Neural cell (in vitro differentiated cells): ENCODE measurements at regions not wholly inside any gene's neighbourhood (a gene's known extent, or its start where the extent isn't known, plus 50 kb on each side); places are given as distances from the start of the nearest gene placed in this dataset.

ENCODE experiments used
- H2AFZ ChIP-seq: fragments of 200-600, 300-800 bp; sonication (generic), shearing (Covaris generic); 2 replicates; pipeline ENCODE4 v1.6.0; 2014; ENCODE audit warnings: low read depth, mild to moderate bottlenecking, antibody characterized with exemption, low read length, moderate library complexity
- H3F3A ChIP-seq: fragments of 200-600 bp; shearing (Covaris generic); 2 replicates; pipeline ENCODE4 v1.6.1; 2016; ENCODE audit warnings: mild to moderate bottlenecking, moderate library complexity, mixed read lengths, antibody characterized with exemption, low read length; ENCODE audit not compliant: insufficient read depth, poor library complexity, severe bottlenecking
- H3K27ac ChIP-seq: fragments of 200-600, 300-800 bp; sonication (generic), shearing (Covaris generic); 2 replicates; pipeline ENCODE4 v1.5.1; 2014; ENCODE audit warnings: mild to moderate bottlenecking, low read length, moderate library complexity
- H3K27me3 ChIP-seq: fragments of 300-800, 200-600 bp; sonication (generic), shearing (Covaris generic); 2 replicates; pipeline ENCODE4 v1.6.0; 2014; ENCODE audit warnings: mild to moderate bottlenecking, low read depth, low read length, moderate library complexity; ENCODE audit not compliant: insufficient read depth
- H3K36me3 ChIP-seq: fragments of 300-800, 200-600 bp; sonication (generic), shearing (Covaris generic); 2 replicates; pipeline ENCODE4 v1.5.1; 2014; ENCODE audit warnings: mild to moderate bottlenecking, antibody characterized with exemption, low read length, moderate library complexity; ENCODE audit not compliant: insufficient read depth
- H3K4me2 ChIP-seq: fragments of 300-800, 200-600 bp; sonication (generic), shearing (Covaris generic); 2 replicates; pipeline ENCODE4 v1.6.0; 2014; ENCODE audit warnings: mild to moderate bottlenecking, low read length
- H3K4me3 ChIP-seq: fragments of 300-800, 200-600 bp; sonication (generic), shearing (Covaris generic); 2 replicates; pipeline ENCODE4 v1.5.1; 2014; ENCODE audit warnings: mild to moderate bottlenecking, low read length, moderate library complexity
- H3K79me2 ChIP-seq: fragments of 200-600 bp; shearing (Covaris generic); replicated peaks from 2 replicates; pipeline ENCODE4 v1.6.0; 2014; ENCODE audit warnings: mild to moderate bottlenecking, low read length, moderate library complexity; ENCODE audit not compliant: insufficient read depth
- H3K9ac ChIP-seq: fragments of 300-800, 200-600 bp; sonication (generic), shearing (Covaris generic); 2 replicates; pipeline ENCODE4 v1.6.1; 2016; ENCODE audit warnings: mild to moderate bottlenecking, low read length, mixed read lengths
- H3K9me2 ChIP-seq: fragments of 200-600 bp; shearing (Covaris generic); 2 replicates; pipeline ENCODE4 v1.6.1; 2016; ENCODE audit warnings: mild to moderate bottlenecking, low read length, mixed read lengths; ENCODE audit not compliant: insufficient read depth
- H3K9me3 ChIP-seq: fragments of 200-600, 300-800 bp; sonication (generic), shearing (Covaris generic); 2 replicates; pipeline ENCODE4 v1.6.1; 2016; ENCODE audit warnings: mild to moderate bottlenecking, mixed run types, low read length, moderate library complexity, mixed read lengths
- H4K20me1 ChIP-seq: fragments of 200-600 bp; shearing (Covaris generic); 2 replicates; pipeline ENCODE4 v1.6.1; 2016; ENCODE audit warnings: mild to moderate bottlenecking, mixed run types; ENCODE audit not compliant: insufficient read depth
- EP300 ChIP-seq: fragments of 450-650 bp; conservative IDR thresholded peaks from 2 replicates; pipeline ENCODE4 v1.6.1; 2014; ENCODE audit warnings: antibody characterized with exemption, mild to moderate bottlenecking, moderate library complexity; ENCODE audit not compliant: poor library complexity, severe bottlenecking
- EZH2 ChIP-seq: fragments of 200-600, 300-800 bp; shearing (Covaris generic), sonication (generic); IDR thresholded peaks from 2 replicates; pipeline ENCODE4 v1.6.1; 2014; ENCODE audit warnings: antibody characterized with exemption, low read length, borderline replicate concordance, mild to moderate bottlenecking; ENCODE audit not compliant: insufficient read depth, poor library complexity, severe bottlenecking
- MXI1 ChIP-seq: fragments of 450-650 bp; conservative IDR thresholded peaks from 2 replicates; pipeline ENCODE4 v1.6.1; 2014; ENCODE audit warnings: antibody characterized with exemption, mild to moderate bottlenecking; ENCODE audit not compliant: poor library complexity, severe bottlenecking
- POLR2AphosphoS5 ChIP-seq: IDR thresholded peaks from 2 replicates; pipeline ENCODE4 v1.6.1; 2012
- RAD21 ChIP-seq: fragments of 450-650 bp; conservative IDR thresholded peaks from 2 replicates; pipeline ENCODE4 v1.6.1; 2014; ENCODE audit warnings: antibody characterized with exemption, mild to moderate bottlenecking, moderate library complexity
- SMC3 ChIP-seq: fragments of 450-650 bp; conservative IDR thresholded peaks from 2 replicates; pipeline ENCODE4 v1.6.1; 2014; ENCODE audit warnings: antibody characterized with exemption, mild to moderate bottlenecking, moderate library complexity; ENCODE audit not compliant: poor library complexity
- TAF1 ChIP-seq: IDR thresholded peaks from 2 replicates; pipeline ENCODE4 v1.6.1; 2012; ENCODE audit warnings: low read depth
- TF ChIP-seq, protein P1 (sequence below): IDR thresholded peaks from 2 replicates; pipeline ENCODE4 v1.6.1; 2012; ENCODE audit warnings: borderline replicate concordance
- TF ChIP-seq, protein P2 (sequence below): fragments of 450-650 bp; IDR thresholded peaks from 2 replicates; pipeline ENCODE4 v1.5.1; 2014; ENCODE audit warnings: antibody characterized with exemption, mild to moderate bottlenecking, moderate library complexity; ENCODE audit not compliant: poor library complexity, severe bottlenecking

DNA sequence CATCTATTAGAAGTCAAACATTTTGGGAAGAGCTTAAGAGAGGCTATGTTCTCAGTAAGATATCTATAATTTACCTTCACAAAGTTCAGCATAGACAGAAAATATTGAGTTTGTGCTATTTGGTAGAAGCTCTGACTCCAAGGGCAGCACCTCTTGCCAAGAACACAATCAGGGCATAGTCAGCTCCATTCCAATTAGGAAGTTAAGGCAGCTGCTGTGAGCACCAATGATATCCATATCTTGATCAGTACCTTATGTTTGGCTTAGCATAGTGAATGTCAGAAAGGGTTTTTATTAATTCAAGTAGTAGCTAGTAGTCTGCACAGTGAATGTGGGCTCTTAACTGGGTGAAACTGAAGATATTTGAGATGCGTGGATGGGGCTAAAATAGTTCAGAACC lies 86.4 kb upstream of the SPRED2 start:
- H2AFZ ChIP-seq, result no peak overlapping the region
- no peaks in the 10 kb centered on the region for H3F3A ChIP-seq
- no peaks in the 10 kb centered on the region for H3K36me3 ChIP-seq
- H3K9me2 ChIP-seq, result no peaks in the 10 kb centered on the region
- H3K4me3 ChIP-seq, result no peak overlapping the region
- H3K9me3 ChIP-seq, result no peaks in the 10 kb centered on the region
- H3K4me2 ChIP-seq, result no peak overlapping the region
- TF ChIP-seq EZH2 (no peak), TAF1 (no peak), SMC3 (no peak)
- TF ChIP-seq, protein P1, sequence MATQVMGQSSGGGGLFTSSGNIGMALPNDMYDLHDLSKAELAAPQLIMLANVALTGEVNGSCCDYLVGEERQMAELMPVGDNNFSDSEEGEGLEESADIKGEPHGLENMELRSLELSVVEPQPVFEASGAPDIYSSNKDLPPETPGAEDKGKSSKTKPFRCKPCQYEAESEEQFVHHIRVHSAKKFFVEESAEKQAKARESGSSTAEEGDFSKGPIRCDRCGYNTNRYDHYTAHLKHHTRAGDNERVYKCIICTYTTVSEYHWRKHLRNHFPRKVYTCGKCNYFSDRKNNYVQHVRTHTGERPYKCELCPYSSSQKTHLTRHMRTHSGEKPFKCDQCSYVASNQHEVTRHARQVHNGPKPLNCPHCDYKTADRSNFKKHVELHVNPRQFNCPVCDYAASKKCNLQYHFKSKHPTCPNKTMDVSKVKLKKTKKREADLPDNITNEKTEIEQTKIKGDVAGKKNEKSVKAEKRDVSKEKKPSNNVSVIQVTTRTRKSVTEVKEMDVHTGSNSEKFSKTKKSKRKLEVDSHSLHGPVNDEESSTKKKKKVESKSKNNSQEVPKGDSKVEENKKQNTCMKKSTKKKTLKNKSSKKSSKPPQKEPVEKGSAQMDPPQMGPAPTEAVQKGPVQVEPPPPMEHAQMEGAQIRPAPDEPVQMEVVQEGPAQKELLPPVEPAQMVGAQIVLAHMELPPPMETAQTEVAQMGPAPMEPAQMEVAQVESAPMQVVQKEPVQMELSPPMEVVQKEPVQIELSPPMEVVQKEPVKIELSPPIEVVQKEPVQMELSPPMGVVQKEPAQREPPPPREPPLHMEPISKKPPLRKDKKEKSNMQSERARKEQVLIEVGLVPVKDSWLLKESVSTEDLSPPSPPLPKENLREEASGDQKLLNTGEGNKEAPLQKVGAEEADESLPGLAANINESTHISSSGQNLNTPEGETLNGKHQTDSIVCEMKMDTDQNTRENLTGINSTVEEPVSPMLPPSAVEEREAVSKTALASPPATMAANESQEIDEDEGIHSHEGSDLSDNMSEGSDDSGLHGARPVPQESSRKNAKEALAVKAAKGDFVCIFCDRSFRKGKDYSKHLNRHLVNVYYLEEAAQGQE, result no peak
- TF ChIP-seq, protein P2, sequence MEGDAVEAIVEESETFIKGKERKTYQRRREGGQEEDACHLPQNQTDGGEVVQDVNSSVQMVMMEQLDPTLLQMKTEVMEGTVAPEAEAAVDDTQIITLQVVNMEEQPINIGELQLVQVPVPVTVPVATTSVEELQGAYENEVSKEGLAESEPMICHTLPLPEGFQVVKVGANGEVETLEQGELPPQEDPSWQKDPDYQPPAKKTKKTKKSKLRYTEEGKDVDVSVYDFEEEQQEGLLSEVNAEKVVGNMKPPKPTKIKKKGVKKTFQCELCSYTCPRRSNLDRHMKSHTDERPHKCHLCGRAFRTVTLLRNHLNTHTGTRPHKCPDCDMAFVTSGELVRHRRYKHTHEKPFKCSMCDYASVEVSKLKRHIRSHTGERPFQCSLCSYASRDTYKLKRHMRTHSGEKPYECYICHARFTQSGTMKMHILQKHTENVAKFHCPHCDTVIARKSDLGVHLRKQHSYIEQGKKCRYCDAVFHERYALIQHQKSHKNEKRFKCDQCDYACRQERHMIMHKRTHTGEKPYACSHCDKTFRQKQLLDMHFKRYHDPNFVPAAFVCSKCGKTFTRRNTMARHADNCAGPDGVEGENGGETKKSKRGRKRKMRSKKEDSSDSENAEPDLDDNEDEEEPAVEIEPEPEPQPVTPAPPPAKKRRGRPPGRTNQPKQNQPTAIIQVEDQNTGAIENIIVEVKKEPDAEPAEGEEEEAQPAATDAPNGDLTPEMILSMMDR, result no peak
- no peaks in the 10 kb centered on the region for H4K20me1 ChIP-seq
- H3K27me3 ChIP-seq, result no peaks in the 10 kb centered on the region
- no peak overlapping the region for H3K9ac ChIP-seq
- no peak overlapping the region for H3K27ac ChIP-seq
- H3K79me2 ChIP-seq, result no peaks in the 10 kb centered on the region

DNA sequence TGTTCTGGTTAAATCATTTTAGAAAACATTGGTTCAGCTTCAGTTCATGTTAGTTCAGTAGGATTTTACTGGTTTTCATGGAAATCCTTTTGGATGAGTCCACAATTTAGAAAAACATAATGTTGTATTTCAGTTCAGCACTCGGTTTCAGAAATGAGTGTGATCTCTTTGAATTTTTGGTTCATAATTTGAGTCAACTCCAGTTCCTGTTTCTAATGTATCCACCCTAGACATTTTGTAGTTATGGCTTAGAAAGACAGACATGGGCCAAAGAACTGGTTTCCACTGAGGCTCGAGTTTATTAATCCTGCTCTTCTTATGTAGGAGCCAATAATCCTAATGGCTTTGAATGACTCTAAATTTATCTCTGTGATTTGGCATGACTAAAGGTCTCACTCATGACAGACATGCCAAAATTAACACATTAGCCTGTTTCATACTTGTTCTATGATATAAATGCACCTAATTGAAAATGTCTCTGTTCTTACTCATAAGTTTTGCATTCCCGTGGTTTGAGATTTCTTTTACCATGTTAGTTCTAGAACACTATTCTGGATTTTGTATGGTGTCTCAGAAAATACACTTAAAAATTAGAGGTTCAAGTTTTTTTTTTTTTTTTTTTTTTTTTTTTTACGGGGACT lies 82.3 kb upstream of the SPRED2 start:
- H3K9ac ChIP-seq, result no peak overlapping the region
- no peak overlapping the region for H3K4me3 ChIP-seq
- no peaks in the 10 kb centered on the region for H3K79me2 ChIP-seq
- TF ChIP-seq, protein P1, result no peak
- TF ChIP-seq TAF1 (no peak), RAD21 (no peak), POLR2AphosphoS5 (no peak), EZH2 (no peak), SMC3 (no peak), MXI1 (no peak), EP300 (no peak)
- TF ChIP-seq, protein P2, result no peak
- no peaks in the 10 kb centered on the region for H3K9me2 ChIP-seq
- no peaks in the 10 kb centered on the region for H3K27me3 ChIP-seq
- H3K36me3 ChIP-seq, result no peaks in the 10 kb centered on the region
- no peaks in the 10 kb centered on the region for H3F3A ChIP-seq
- H4K20me1 ChIP-seq, result no peaks in the 10 kb centered on the region
- no peaks in the 10 kb centered on the region for H3K9me3 ChIP-seq
- H3K27ac ChIP-seq, result no peak overlapping the region
- no peak overlapping the region for H2AFZ ChIP-seq
- no peak overlapping the region for H3K4me2 ChIP-seq
